H1 (cell line): ENCODE measurements at regions not wholly inside any gene's neighbourhood (a gene's known extent, or its start where the extent isn't known, plus 50 kb on each side); places are given as distances from the start of the nearest gene placed in this dataset.

Experiments used
- BACH1 ChIP-seq: IDR thresholded peaks from 2 replicates; pipeline ENCODE4 v1.6.1; 2012; ENCODE audit warnings: low read length, improper control_type of control experiment
- CEBPB ChIP-seq: IDR thresholded peaks from 2 replicates; pipeline ENCODE4 v1.6.1; 2012; ENCODE audit warnings: low read depth, low read length
- CREB1 ChIP-seq: IDR thresholded peaks from 2 replicates; pipeline ENCODE4 v1.6.1; 2012; ENCODE audit warnings: inconsistent platforms
- CTCF ChIP-seq, 3 experiments: IDR thresholded peaks; 1 replicate in 2 of 3; 2 replicates in 1 of 3; pipeline versions ENCODE4 v1.5.1 to v1.6.1; 2011; ENCODE audit warnings: low read length in 3 of 3, mild to moderate bottlenecking in 3 of 3, inconsistent platforms in 2 of 3, low read depth in 1 of 3, moderate library complexity in 1 of 3; ENCODE audit not compliant: insufficient read depth in 1 of 3; ENCODE audit errors: control extremely low read depth in 1 of 3
- EZH2 ChIP-seq: fragments of 200-600 bp; sonication (generic); IDR thresholded peaks from 2 replicates; pipeline ENCODE4 v1.7.1; 2012; ENCODE audit warnings: low read depth, mild to moderate bottlenecking, moderate library complexity, low read length, inconsistent platforms; ENCODE audit not compliant: severe bottlenecking
- KDM1A ChIP-seq: fragments of 200-600, 300-600 bp; sonication (generic); IDR thresholded peaks from 2 replicates; pipeline ENCODE4 v1.7.1; 2016; ENCODE audit warnings: mild to moderate bottlenecking, low read length, borderline replicate concordance
- MAX ChIP-seq: IDR thresholded peaks from 2 replicates; pipeline ENCODE4 v1.6.1; 2012; ENCODE audit warnings: inconsistent platforms
- POLR2A ChIP-seq, 2 experiments: IDR thresholded peaks; 1 replicate in 1 of 2; 2 replicates in 1 of 2; pipeline ENCODE4 v1.6.1; 2011; ENCODE audit warnings: low read depth in 2 of 2, low read length in 2 of 2, mild to moderate bottlenecking in 2 of 2; ENCODE audit errors: control extremely low read depth in 1 of 2
- POLR2AphosphoS5 ChIP-seq: IDR thresholded peaks from 2 replicates; pipeline ENCODE4 v1.6.1; 2011; ENCODE audit warnings: low read depth, low read length
- RAD21 ChIP-seq, 2 experiments: IDR thresholded peaks in 1 of 2; conservative IDR thresholded peaks in 1 of 2; 2 replicates each; pipeline ENCODE4 v1.6.1; 2011; ENCODE audit warnings: low read depth in 2 of 2, low read length in 2 of 2, improper control_type of control experiment in 1 of 2, inconsistent platforms in 1 of 2, mild to moderate bottlenecking in 1 of 2, moderate library complexity in 1 of 2
- SIX5 ChIP-seq: IDR thresholded peaks from 2 replicates; pipeline ENCODE4 v1.6.1; 2011; ENCODE audit warnings: mild to moderate bottlenecking, low read depth, low read length
- SP2 ChIP-seq: IDR thresholded peaks from 2 replicates; pipeline ENCODE4 v1.6.1; 2012; ENCODE audit warnings: mild to moderate bottlenecking, low read length, inconsistent platforms
- TEAD4 ChIP-seq: IDR thresholded peaks from 2 replicates; pipeline ENCODE4 v1.6.1; 2012; ENCODE audit warnings: low read depth, low read length, inconsistent platforms, mixed read lengths

DNA sequence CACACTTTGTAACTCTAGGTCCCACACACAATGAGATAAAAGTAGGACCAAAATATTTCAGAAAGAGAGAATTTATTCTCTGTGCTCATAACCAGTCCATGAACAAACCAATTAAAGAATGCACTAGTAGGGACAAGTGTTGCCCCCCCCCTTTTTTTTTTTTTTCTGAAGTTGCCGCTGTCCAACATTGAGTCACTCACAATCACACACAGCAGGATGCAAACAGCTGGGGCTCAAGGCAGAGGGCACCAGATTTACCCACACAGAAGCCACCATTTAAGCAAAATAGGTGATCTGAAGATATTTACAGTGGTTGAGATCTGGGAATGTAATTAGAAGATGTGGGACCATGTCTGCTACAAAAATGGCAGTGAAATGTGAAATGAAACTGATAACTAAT, 850.9 kb upstream of the SLIT2 start:
- no peak for TF ChIP-seq RAD21 (IDR thresholded peaks at IDR 0.05 in 1 of 2, conservative IDR thresholded peaks at IDR 0.05 in 1 of 2; ENCODE audit: low read depth in 2 of 2, low read length in 2 of 2)
- no peak for TF ChIP-seq SP2
- no peak for TF ChIP-seq CTCF (IDR thresholded peaks at IDR 0.05; ENCODE audit: control extremely low read depth in 1 of 3, insufficient read depth in 1 of 3, low read depth in 1 of 3, low read length in 3 of 3)
- no peak for TF ChIP-seq POLR2A (IDR thresholded peaks at IDR 0.05; ENCODE audit: control extremely low read depth in 1 of 2, low read depth in 2 of 2, low read length in 2 of 2)
- no peak for TF ChIP-seq CREB1
- no peak for TF ChIP-seq KDM1A
- no peak for TF ChIP-seq TEAD4
- TF ChIP-seq POLR2AphosphoS5: no peak
- TF ChIP-seq MAX: no peak
- TF ChIP-seq CEBPB: no peak
- no peak for TF ChIP-seq SIX5
- no peak for TF ChIP-seq EZH2
- TF ChIP-seq BACH1: no peak
